Activated CD8-positive, alpha-beta memory T cell treated with anti-CD3 and anti-CD28 coated beads, Interleukin-2, amount 50 U/mL, for 24 hours (primary cell): ENCODE measurements at regions not wholly inside any gene's neighbourhood (a gene's known extent, or its start where the extent isn't known, plus 50 kb on each side); places are given as distances from the start of the nearest gene placed in this dataset.
"Not testable (repeated sequence)": the region's sequence is repeated elsewhere in the genome, so short reads cannot be mapped to it uniquely, and the experiment has no call there.

ENCODE experiments used
- DNase-seq: peaks from one replicate; pipeline ENCODE4 v3.0.0-alpha.2; 2020; ENCODE audit errors: extremely low read depth

DNA sequence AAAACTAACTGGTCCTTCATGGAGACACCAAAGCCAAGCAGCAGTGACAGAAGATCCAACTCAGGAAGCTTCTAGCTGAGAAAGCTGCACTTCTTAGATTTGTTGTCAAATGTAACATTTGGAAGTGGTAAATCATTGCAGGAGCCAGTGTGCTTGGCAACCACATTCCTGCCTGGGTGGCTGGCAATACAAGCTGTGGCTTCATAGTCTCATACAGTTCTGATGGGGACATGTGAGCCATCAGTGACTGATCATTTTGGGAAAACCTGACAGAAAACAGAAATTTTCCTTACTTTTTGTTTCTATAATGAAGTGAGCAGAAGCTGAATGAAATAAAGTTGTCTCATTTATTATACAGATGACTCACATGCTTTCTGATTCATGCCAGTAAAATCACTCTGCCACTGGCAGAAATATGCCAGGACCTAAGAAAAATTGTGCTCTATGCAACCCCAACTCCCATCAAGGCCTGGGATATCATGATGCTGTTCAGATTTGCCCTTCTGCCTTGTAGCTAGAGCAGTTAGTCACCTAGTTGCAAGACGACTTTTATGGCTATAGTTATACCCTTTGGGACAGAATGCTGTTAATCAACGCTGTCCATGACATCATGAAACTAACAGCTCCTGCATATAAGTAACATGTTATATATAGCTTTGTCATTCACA lies 508.1 kb downstream of the ADCYAP1 start:
- DNase-seq, result no peak

DNA sequence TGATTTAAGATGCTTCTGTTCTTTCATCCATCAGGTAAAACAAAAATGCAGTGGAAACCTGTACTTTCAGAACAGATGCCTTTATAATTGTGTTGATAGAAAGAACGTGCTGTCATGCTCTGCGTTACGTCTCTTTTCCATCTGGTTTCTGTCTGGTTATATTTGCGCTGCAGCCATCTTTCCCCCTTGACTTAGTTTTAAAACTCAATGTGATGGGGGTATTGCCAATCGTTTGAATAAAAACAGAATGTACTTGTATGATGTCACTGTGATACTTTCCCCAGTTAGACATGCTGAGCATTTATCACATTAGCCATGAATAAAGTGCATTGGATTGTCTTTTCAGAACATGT lies 508.6 kb downstream of the ADCYAP1 start:
- DNase-seq, result no peak

DNA sequence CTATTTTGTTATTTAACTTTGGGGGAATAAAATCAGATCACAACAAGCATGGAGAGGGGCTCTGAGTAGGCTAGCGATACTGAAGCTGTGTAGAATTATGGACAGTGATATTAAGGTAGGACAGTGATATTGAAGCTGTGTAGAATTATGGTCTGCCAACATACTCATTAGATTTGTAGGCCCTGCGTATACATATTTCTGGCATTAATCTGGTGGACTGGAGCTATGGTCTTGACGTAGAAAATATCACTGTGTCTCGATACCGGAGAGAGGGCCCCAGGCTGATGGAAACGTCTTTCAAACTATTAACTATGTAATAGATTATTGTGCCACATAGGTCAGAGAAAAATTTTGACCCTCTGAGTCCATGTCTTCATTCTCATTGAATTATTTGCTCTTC lies 511.4 kb downstream of the ADCYAP1 start:
- DNase-seq, result no peak

DNA sequence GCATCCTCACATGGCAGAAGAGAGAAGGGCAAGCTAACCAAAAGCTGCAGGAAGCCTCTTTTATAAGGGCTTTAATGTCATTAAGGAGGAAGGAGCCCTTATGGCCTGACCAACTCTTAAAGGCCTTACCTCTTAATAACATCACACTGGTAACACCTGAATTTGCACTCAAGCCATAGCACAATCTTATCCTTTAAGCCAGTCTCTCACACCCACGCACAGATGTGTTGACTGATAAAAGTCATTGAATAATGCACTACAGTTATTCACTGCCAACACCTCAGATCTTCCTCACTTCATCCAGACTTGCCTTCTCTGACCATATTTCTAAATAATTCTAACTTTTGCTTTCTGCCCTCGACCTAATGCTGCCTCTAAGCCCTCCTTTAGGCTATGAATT lies 516.8 kb downstream of the ADCYAP1 start:
- DNase-seq, result no peak

DNA sequence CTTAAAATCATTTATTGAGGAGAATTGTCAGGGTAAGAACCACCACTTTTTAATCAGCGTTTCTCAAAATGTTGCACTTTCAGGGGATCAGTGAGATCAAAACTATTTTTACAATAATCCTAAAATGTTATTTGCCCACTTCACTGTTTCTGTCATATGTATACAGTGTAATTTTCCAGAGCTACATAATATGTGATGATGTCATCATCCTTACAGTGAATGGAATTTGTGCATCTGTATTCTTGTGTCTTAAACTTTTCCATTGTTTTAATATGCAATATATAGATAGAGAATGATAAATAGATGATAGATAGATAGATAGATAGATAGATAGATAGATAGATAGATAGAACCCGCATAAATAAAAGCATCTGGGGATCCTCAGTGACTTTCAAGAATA lies 518.0 kb downstream of the ADCYAP1 start:
- no peak for DNase-seq

DNA sequence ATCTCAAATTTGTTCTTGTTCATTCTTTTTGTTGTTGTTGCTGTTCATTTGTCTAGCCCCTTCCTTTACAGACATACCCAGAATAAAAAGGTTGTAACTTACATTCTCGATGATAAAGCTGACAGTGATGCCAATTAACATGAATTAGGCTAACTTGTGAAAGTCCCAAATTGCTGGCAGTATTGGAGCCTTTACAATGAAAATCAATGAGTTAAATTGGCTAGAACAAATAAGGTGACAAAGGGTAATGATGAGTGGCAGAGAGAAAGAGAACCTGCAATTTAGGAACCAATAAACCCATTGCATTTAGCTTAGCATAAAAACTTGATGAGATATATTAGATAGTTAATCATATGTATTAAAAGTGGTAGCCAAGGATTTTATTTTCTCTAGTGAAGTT lies 521.0 kb downstream of the ADCYAP1 start:
- no peak for DNase-seq

DNA sequence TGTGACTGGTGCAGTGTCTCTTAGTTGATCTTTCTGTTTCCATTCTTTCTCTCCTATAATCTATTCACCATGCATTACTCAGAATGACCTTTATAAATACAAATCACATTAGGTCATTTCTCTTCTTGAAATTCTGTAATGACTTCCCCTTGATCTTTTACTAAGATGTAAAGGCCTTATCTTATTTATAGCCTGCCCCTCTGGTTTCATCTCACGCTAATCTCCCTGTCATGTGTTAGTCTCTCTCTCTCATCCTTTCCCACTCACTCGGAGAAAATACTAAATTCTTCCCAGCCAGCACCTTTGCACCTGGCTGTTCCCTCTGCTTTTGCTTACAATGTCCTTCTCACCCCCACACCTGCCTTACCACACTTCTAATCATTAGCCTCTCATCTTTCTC lies 530.8 kb downstream of the ADCYAP1 start:
- no peak for DNase-seq

DNA sequence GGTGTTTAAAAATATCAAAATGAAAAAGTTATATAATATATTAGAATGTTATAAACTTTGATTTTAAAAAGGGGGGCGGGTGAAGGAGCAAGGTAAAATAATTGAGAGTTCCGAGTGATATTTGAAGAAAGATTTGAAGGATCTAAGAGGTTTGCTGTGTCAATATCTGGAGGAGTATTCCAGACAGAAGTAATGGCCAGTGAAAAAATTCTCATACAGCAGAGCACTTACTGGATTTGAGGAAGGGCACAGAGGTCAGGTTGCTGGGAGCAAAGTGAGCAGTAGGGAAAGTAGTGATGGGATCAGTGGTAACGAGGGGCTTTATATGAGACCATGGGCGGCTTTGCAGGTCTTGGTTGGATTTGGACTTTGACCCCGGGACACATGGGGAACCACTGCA lies 531.5 kb downstream of the ADCYAP1 start:
- DNase-seq, result no peak

DNA sequence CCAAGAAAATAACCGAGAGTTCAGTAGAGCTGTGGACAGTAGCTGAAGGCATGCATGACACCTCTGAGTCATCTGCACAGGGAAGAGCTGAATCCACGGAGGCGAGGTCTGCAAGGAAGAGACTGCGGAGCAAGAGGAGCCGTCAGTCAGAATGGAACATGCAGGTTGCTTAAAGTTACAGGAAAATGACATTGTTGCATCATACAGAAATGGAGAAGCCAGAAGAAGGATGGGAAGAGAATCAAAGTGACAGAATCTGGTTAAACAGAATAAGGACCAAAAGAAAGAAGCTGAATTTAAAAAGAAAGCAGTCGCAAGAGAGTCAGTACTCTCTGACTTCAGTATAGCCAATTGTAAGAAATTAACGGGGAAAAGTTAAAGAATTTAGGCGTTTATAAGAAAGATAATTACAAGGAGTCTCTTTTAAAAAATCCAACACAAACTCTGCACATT lies 533.8 kb downstream of the ADCYAP1 start:
- no peak for DNase-seq

DNA sequence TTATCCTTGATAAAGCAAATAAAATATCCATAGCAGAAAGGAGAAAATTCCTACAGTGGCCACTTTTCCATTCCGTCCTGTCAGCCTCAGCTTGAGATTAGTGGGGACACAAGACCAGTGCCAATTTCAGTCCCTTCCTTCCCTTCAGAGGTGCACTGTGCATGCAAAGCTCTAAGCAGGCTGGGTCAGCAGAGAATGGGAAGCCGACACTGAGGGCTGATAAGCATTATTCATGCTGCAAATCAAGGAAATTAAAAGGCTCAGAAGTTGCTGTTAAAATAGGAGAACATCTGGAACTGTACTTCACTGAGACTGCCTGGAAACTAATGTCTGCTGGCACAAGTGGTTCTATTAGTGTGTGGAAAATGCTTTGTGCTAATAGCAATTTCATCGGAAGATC lies 534.3 kb downstream of the ADCYAP1 start:
- no peak for DNase-seq

DNA sequence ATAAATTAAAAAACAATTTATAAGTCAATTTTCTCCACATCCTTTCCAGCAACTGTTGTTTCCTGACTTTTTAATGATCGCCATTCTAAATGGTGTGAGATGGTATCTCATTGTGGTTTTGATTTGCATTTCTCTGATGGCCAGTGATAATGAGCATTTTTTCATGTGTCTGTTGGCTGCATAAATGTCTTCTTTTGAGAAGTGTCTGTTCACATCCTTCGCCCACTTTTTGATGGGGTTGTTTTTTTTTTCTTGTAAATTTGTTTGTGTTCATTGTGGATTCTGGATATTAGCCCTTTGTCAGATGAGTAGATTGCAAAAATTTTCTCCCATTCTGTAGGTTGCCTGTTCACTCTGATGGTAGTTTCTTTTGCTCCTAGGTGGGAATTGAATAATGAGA lies 539.4 kb downstream of the ADCYAP1 start:
- not testable (repeated sequence) for DNase-seq

DNA sequence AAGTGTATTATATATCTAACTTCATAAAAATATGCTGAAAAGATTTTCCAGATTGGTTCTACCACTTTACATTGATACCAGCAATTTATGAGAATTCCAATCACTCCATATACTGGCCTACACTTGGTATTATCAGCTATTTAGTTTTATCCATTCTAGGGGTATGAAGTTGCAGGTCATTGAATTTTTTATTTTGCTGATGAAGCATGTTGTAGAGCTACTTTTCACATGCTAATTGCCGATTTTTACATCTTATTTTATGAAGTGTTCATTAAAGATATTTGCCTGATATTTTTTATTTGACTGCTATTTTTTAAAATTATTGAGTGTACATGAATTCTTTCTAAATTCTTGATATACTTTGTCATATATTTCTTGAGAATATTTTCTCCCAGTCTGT lies 542.1 kb downstream of the ADCYAP1 start:
- no peak for DNase-seq

DNA sequence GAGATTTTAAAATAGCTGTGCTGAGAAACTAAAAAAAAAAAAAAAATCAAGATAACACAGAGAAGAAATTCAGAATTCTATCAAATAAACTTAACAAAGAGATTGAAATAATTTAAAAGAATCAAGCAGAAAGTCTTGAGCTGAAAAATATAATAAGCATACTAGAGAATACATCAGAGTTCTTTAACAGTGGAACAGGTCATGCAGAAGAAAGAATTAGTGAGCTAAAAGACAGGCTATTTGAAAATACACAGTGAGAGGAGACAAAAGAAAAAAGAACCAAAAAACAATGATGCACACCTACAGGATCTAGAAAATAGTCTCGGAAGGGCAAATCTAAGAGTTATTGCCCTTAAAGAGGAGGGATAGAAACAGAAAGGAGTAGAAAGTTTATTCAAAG lies 548.1 kb downstream of the ADCYAP1 start:
- no peak for DNase-seq

DNA sequence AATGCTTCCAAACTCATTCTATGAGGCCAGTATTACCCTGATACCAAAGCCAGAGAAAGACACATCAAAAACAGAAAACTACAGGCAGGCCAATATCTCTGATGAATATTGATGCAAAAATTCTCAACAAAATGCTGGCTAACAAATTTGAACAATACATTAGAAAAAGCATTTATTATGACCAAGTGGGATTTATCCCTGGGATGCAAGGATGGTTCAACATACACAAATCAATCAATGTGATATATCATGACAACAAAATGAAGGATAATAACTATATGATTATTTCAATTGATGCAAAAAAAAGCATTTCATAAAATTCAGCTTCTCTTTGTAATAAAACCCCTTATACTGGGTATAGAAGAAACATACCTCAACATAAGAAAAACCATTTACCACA lies 550.9 kb downstream of the ADCYAP1 start:
- no peak for DNase-seq

DNA sequence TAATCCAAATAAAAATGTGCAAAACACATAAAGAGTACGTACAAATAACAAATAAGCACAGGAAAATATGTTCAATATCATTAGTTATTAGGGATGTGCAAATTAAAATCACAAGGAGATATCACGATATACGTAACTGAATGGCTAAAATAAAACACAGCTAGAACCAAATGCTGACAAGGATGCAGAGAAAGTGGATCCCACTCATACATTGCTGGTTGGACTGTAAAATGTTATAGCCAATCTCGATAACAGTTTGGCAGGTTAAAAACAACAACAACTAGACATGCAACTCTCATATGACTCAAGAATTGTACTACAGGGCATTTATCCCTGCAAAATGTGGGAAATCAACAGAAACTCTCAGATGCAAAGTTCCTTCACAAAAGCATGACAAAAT lies 553.9 kb downstream of the ADCYAP1 start:
- no peak for DNase-seq

DNA sequence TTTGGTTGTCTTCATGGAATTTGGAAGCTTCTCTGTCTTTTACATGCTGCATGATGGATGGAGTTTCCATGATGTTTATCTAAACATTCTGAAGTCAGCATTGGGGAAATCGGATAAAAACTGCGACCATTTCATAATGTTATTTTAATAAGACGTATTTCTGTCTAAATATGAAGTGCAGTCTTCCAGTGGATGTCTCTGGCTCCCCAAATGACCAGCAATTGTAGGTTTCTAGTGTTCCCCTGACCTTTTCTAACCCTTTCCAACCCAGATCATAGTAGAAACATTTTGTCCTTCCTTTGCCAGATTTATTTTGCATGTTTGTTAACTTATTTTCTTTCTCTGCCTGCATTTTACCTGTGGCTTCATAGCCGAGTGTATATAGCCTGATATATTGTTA lies 559.3 kb downstream of the ADCYAP1 start:
- DNase-seq, result no peak

DNA sequence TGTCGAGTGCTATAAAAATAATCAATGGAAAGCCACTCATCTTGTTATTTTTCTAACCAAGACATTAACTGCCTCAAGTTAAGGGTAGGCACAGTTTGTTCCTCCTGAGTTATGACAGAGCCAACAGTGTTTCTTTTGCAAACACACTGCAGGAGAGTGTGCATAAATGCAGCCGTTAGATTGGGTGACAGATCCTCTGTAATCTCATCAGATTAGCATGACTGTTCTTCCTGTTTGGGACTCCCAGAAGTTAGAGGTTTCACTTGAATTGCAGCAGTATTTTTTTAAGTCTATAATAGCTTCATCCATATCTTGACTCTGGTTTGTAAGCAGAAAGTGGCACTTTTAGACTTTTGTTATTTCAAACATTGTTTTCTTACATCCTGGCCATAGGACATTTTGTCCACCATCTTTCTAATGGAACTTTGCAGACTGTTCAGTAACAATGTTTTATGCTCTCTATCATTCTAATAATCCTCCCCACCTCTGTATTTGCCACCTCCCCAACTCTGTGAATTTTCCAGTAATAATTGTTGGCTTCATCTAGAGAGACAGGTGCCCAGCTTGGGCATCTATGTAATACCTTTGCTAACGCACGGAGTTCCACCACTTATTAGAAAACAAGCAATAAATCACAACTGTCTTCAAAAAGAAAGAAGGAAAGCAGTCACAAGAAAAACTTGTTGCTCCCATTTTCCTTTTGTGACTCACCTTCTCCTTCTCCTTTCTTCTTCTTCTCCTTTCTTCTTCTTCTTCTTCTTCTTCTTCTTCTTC lies 560.0 kb downstream of the ADCYAP1 start:
- DNase-seq, result no peak

DNA sequence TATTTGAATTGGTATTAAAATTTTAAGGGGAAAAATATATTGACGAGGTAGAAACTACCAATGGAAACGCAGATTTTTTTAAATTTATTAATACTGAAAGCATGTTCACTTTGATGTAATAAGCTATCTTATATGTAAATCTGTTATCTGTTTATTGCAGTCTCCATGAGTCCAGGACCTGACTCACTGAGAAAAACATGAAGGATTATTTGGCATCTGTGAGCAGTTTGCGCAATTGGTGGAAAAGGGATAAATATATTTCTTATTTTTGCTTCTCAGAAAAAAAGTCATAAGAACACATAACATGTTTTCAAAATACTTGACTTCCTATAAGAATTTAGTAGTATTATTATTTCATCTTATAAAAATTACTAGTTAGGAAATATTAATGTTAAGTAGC lies 561.4 kb downstream of the ADCYAP1 start:
- DNase-seq, result no peak

DNA sequence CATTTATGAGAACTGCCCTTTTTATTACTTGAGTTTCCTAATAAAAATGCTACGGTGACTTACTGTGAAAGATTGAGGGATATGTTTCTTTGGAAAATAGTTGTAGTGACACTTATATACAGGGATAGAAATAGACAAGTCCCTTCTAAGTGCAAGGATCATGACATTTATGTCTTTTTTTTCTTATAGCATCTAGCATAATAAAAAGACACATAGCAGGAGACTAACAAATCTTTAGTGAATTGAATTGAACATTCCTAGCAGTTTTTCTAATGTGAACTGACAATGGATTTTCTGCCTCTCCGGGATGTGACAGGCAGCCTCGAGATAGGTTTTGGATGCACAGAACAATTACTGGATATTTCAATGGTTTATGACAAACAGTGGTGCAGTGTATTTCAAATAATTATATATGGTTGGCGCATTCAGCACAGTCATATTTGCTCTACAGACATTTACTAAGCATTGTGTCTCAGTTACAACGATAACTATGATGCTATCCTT lies 562.8 kb downstream of the ADCYAP1 start:
- DNase-seq, result no peak

DNA sequence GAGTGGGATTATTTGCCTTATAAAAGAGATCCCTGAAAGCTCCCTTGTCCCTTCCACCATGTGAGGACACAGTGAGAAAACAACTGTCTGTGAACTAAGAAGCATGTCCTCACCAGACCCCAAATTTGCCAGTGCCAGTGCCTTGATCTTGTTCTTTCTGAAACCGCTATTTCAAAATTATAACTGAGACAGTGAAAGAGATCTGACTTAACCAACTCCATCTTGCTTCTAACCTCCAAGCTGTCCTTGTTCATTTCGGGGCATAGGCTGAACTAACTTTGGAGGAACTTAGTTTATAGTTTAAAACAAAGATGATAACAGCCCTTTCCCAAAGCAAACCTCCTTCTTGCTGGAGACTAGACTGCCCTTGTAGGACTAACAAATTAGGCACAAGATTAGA lies 563.9 kb downstream of the ADCYAP1 start:
- no peak for DNase-seq

DNA sequence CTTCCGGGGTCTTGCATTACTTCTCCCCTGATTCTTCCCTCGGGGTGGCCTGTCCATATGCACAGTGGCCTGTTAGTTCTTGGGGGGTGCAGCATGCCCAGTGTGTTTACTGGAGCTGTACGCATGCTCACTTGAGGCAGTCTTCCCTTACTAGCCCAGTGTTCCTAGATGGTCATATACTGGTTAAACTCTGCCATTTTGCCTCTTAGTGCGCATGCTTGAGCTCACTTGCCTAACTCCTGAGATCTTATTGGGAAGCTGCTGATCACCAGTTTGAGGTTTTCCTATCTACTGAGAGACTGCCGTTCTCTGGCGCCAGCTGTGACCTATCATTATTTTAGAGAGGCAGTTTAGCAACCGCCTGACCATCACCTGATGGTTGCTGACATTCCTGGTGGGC lies 571.2 kb downstream of the ADCYAP1 start:
- no peak for DNase-seq

DNA sequence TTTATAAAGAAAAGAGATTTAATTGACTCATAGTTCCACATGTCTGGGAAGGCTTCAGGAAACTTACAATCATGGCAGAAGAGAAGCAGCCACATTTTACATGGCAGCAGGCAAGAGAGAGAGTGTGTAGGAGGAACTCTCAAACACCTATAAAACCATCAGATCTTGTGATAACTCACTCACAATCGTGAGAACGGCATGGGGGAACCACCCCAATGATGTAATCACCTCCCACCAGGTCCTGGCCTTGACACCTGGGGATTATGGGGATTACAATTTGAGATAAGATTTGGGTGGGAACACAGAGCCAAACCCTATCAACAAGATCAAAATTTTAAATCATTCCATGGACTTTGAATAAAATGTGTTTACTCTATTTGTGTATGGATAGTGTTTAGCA lies 575.6 kb downstream of the ADCYAP1 start:
- no peak for DNase-seq

DNA sequence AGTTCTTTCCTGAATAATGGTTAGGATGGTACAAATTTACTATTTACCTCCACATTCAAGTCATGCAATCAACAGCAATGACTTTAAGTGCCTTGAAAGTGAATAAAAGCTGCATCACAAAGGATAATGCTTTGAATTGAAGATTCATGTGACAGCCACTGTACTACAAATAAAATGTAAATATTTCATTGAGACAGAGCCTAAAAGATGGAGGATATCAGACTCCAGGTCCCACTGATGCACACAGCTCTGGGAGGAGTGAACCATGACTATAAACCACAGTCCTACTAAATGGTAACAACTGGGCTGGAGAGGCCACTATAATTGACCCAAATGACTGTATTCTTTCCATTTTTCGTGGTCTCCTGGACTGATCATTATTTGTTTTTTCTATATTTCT lies 576.9 kb downstream of the ADCYAP1 start:
- no peak for DNase-seq

DNA sequence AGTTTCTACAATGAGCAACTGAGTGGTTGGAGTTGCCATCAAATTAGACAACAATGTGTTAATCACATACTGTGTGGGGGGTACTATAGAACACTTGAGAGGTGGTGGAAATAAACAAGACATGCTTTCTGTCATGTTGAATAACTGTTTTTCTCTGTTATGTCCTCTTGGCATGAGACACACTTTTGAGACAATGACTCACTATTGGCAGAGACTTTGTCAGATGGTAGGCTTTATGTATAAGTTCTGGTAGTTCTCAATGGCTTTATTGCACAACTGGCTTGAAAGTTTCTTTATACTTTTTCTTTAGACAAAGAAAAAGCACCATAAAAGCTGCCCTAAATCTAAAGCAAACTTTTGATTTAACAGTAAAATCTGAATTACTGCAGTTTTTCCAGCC lies 578.7 kb downstream of the ADCYAP1 start:
- no peak for DNase-seq
